Fibroblast of the conjunctiva (primary cell): ENCODE measurements at regions not wholly inside any gene's neighbourhood (a gene's known extent, or its start where the extent isn't known, plus 50 kb on each side); places are given as distances from the start of the nearest gene placed in this dataset.
"Not testable (repeated sequence)": the region's sequence is repeated elsewhere in the genome, so short reads cannot be mapped to it uniquely, and the experiment has no call there.

Experiments used
- DNase-seq: peaks from one replicate; pipeline ENCODE4 v3.0.0-alpha.2; 2010; ENCODE audit warnings: low read depth

DNA sequence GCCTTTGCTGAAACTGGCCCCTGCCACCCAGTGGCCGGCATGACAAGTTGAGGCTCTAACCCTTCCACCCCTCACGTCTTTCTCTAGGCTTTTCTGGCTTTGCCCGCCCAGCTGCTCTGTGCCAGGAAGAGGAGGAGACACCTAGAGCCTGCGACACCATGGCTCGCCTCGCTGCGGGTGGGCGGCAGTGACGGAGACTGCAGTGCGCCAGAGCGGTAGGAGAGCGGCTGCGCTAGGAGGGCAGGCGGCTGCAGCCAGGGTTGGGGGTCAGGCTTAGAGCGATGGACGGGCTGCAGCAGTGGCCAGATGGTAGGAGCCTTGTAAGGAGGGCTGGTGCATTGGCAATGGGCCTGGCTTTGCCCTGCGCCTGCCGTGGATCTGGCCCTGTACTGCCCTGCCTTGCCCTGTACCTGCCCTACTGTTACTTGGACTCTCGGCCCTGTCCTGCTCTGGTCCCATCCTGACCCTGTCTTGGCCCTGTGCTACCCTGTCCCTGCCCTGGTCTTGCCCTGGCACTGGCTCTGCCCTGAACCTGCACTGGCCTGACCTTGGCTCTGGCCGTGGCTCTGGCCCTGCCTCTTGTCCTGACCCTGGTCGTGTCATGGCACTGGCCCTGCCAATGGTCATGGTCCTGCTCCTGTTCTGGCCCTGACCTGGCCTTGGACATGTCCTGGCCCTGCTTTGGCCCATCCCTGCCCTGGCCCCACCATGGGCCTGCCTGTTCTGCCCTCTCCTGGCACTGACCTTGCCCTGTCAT is 330.7 kb upstream of the PLGLB1 start:
- DNase-seq: not testable (repeated sequence)

DNA sequence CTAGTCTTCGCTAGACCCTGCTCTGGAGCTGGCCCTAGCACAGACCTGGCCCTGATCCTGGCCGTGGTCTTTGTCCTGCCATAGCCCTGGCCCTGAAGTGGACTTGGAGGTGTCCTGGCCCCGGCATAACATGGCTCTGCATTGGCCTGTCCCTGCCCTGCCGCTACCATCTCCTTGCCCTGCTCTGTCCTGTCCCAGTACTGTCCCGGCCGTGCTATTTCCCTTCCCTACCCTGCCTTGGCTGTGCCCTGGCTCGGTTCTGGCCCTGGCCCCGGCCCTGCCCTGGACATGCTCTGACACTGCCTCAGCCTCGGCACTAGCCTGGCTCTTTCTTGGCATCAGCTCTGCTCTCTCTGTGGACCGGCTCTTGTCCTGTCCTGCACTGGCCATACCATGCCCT is 331.8 kb upstream of the PLGLB1 start:
- DNase-seq: not testable (repeated sequence)

DNA sequence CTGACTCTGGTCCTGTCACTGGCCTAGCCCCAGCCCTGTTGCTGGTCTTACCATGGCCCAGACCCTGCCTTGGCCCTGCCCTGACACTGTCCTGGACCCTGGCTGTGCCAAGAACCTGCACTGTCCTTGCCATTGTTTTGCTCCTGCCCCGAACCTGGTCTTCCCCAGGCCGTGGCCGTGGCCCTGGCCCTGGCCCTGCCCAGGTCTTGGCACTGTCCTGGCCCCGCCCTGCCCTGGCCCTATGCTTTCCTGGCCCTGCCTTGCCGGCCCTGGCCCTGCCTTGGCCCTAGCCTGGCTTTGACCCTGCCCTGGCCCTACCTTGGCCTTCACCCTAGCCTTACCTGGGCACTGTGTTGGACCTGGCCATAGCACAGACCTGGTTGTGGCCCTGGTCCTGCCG is 332.5 kb upstream of the PLGLB1 start:
- not testable (repeated sequence) for DNase-seq

DNA sequence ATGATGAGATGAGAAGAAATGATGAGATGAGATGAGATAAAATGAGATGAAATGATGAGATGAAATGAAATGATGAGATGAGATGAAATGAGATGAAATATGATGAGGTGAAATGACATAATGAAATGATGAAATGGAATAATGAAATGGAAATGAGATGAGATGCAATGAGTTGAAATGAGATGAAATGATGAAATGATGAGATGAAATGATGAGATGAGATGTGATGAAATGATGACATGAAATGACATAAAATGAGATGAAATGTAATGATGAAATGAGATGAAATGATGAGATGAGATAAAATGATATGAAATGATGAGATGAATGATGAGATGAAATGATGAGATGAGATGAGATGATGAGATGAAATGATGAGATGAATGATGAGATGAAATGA is 338.6 kb upstream of the PLGLB1 start:
- not testable (repeated sequence) for DNase-seq

DNA sequence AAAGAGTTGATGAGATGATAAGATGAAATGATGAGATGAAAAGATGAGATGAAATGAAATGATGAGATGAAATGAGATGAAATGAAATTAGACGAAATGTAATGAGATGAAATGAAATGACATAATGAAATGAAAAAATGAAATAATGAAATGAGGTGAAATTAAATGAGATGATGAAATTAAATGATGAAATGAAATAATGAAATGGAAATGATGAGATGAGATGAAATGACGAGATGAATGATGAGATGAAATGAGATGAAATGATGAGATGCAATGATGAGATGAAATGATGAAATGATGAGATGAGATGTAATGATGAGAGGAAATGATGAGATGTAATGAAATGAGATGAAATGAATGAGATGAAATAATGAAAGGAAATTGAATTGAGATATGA is 339.3 kb upstream of the PLGLB1 start:
- not testable (repeated sequence) for DNase-seq

DNA sequence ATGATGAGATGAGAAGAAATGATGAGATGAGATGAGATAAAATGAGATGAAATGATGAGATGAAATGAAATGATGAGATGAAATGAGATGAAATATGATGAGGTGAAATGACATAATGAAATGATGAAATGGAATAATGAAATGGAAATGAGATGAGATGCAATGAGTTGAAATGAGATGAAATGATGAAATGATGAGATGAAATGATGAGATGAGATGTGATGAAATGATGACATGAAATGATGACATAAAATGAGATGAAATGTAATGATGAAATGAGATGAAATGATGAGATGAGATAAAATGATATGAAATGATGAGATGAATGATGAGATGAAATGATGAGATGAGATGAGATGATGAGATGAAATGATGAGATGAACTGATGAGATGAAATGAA is 340.2 kb upstream of the PLGLB1 start:
- DNase-seq: not testable (repeated sequence)

DNA sequence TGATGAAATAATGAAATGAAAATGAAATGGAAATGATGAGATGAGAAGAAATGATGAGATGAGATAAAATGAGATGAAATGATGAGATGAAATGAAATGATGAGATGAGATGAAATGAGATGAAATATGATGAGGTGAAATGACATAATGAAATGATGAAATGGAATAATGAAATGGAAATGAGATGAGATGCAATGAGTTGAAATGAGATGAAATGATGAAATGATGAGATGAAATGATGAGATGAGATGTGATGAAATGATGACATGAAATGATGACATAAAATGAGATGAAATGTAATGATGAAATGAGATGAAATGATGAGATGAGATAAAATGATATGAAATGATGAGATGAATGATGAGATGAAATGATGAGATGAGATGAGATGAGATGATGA is 342.7 kb upstream of the PLGLB1 start:
- not testable (repeated sequence) for DNase-seq

DNA sequence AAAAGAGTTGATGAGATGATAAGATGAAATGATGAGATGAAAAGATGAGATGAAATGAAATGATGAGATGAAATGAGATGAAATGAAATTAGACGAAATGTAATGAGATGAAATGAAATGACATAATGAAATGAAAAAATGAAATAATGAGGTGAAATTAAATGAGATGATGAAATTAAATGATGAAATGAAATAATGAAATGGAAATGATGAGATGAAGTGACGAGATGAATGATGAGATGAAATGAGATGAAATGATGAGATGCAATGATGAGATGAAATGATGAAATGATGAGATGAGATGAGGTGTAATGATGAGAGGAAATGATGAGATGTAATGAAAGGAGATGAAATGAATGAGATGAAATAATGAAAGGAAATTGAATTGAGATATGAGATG is 343.4 kb upstream of the PLGLB1 start:
- not testable (repeated sequence) for DNase-seq

DNA sequence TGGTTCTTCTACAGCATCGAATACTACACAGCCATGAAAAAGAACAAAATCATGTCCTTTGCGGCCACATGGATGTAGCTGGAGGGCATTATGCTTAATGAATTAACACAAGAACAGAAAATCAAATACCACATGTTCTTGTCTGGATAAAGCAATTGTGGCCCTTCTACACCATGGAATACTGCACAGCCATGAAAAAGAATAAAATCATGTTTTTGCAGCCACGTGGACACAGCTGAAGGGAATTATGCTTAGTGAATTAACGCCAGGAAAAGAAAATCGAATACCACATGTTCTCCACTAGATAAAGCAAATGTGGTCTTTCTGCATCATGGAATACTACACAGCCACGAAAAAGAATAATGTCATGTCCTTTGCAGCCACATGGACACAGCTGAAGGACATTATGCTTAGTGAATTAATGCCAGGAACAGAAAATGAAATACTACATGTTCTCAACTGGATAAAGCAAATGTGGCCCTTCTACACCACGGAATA is 361.8 kb upstream of the PLGLB2 start:
- DNase-seq: not testable (repeated sequence)

DNA sequence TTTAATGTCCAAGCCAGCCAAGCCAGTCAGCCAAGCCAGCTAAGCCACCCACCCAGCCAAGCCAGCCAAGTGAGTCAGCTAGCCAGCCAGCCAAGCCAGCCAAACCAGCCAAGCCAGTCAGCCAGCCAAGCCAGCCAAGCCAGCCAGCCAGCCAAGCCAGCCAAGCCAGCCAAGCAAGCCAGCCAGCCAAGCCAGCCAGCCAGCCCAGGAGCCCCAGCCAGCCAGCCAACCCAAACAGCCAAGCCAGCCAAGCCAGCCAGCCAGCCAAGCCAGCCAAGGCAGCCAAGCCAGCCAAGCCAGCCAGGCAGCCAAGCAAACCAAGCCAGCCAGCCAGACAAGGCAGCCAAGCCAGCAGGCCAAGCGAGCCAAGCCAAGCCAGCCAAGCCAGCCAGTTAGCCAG is 352.1 kb upstream of the PLGLB2 start:
- DNase-seq: not testable (repeated sequence)

DNA sequence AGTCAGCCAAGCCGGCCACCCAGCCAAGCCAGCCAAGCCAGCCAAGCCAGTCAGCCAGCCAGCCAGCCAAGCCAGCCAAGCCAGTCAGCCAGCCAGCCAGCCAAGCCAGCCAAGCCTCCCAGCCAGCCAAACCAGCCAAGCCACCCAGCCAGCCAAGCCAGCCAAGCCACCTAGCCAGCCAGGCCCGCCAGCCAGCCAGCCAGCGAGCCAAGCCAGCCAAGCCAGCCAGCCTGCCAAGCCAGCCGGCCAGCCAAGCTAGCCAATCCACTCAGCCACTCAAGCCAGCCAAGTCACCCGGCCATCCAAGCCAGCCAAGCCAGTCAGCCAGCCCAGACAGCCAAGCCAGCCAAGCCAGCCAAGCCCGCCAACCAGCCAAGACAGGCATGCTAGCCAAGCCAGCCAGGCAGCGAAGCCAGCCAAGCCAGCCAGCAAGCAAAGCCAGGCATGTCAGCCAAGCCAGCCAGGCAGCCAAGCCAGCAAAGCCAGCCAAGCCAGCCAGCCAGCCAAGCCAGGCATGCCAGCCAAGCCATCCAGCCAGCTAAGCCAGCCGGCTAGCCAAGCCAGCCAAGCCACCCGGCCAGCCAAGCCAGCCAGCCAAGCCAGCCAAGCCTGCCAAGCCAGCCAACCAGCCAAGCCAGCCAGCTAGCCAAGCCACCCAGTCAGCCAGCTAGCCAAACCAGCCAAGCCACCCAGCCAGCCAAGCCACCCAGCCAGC is 351.2 kb upstream of the PLGLB2 start:
- DNase-seq: not testable (repeated sequence)

DNA sequence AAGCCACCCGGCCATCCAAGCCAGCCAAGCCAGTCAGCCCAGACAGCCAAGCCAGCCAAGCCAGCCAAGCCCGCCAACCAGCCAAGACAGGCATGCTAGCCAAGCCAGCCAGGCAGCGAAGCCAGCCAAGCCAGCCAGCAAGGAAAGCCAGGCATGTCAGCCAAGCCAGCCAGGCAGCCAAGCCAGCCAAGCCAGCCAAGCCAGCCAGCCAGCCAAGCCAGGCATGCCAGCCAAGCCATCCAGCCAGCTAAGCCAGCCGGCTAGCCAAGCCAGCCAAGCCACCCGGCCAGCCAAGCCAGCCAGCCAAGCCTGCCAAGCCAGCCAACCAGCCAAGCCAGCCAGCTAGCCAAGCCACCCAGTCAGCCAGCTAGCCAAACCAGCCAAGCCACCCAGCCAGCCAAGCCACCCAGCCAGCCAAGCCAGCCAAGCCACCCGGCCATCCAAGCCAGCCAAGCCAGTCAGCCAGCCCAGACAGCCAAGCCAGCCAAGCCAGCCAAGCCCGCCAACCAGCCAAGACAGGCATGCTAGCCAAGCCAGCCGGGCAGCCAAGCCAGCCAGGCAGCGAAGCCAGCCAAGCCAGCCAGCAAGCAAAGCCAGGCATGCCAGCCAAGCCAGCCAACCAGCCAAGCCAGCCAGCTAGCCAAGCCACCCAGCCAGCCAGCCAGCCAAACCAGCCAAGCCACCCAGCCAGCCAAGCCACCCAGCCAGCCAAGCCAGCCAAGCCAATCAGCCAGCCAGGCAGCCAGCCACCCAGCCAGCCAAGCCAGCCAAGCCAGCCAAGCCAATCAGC is 350.4 kb upstream of the PLGLB2 start:
- DNase-seq: not testable (repeated sequence)

DNA sequence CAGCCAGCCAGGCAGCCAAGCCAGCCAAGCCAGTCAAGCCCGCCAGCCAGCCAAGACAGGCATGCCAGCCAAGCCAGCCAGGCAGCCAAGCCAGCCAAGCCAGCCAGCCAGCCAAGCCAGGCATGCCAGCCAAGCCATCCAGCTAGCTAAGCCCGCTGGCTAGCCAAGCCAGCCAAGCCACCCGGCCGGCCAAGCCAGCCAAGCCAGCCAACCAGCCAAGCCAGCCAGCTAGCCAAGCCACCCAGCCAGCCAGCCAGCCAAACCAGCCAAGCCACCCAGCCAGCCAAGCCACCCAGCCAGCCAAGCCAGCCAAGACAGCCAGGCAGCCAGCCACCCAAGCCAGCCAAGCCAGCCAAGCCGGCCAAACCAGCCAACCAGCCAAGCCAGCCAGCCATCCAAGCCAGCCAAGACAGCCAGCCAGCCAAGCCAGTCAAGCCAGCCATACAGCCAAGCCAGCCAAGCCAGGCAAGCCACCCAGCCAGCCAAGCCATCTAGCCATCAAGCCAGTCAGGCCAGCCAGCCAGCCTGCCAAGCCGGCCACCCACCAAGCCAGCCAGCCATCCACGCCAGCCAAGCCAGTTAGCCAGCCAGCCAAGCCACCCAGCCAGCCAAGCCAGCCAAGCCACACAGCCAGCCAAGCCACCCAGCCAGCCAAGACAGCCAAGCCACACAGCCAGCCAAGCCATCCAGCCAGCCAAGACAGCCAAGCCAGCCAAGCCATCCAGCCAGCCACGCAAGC is 349.2 kb upstream of the PLGLB2 start:
- DNase-seq: not testable (repeated sequence)

DNA sequence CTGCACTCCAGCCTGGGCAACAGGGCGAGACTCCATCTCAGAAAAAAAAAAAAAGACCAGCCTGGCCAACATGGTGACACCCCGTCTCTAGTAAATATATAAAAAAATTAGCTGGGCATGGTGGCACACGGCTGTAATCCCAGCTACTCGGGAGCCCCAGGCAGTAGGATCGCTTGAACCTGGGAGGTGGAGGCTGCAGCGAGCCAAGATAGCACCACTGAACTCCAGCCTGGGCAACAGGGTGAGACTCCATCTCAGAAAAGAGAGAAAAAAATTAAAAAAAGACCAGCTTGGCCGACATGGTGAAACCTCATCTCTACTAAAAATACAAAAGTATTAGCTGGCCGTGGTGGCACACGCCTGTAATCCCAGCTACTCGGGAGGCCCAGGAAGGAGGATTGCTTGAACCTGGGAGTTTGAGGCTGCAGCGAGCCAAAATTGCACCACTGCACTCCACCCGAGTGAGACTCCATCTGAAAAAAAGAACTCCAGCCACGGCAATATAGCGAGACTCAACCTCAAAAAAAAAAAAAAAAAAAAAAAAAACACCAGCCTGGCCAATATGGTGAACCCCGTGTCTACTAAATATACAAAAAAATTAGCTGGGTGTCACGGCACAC is 346.1 kb upstream of the PLGLB2 start:
- no peak for DNase-seq

DNA sequence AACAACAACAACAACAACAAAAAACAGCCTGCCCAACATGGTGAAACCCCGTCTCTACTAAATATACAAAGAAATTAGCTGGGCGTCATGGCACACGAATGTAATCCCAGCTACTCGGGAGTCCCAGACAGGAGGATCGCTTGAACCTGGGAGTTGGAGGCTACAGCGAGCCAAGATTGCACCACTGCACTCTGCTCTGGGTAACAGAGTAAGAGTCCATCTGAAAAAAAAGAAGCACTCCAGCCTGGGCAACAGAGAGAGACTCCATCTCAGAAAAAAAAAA is 344.1 kb upstream of the PLGLB2 start:
- DNase-seq: no peak

DNA sequence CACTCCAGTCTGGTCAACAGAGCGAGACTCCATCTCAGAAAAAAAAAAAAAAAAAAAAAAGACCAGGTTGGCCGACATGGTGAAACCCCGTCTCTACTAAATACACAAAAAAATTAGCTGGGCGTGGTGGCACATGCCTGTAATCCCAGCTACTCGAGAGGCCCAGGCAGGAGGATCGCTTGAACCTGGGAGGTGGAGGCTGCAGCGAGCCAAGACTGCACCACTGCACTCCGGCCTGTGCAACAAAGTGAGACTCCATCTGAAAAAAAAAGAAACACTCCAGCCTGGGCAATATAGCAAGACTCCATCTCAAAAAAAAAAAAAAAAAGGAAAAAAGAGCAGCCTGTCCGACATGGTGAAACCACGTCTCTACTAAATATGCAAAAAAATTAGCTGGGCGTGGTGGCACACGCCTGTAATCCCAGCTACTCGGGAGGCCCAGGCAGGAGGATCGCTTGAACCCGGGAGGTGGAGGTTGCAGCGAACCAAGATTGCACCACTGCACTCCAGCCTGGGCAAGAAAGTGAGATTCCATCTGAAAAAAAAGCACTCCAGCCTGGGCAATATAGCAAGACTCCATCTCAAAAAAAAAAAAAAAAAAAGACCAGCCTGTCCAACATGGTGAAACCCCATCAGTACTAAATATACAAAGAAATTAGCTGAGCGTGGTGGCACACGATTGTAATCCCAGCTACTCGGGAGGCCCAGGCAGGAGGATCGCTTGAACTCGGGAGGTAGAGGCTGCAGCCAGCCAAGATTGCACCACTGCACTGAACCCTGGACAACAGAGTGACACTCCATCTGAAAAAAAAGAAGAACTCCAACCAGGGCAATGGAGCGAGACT is 343.3 kb upstream of the PLGLB2 start:
- not testable (repeated sequence) for DNase-seq

DNA sequence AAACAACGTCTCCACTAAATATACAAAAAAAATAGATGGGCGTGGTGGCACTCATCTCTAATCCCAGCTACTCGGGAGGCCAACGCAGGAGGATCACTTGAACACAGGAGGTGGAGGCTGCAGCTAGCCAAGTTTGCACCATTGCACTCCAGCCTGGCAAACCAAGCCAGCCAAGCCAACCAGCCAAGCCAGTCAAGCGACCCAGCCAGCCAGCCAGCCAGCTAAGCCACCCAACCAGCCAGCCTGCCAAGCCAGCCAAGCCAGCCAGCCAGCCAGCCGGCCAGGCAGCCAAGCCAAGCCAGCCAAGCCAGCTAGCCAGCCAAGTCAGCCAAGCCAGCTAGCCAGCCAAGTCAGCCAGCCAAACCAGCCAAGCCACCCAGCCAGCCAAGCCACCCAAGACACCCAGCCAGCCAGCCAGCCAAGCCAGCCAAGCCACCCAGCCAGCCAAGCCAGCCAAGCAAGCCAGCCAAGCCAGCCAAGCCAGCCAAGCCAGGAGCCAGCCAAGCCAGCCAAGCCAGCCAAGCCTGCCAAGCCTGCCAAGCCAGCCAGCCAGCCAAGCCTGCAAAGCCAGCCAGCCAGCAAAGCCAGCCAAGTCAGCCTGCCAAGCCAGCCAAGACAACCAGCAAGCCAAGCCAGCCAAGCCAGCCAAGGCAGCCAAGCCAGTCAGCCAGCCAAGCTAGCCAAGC is 342.2 kb upstream of the PLGLB2 start:
- not testable (repeated sequence) for DNase-seq

DNA sequence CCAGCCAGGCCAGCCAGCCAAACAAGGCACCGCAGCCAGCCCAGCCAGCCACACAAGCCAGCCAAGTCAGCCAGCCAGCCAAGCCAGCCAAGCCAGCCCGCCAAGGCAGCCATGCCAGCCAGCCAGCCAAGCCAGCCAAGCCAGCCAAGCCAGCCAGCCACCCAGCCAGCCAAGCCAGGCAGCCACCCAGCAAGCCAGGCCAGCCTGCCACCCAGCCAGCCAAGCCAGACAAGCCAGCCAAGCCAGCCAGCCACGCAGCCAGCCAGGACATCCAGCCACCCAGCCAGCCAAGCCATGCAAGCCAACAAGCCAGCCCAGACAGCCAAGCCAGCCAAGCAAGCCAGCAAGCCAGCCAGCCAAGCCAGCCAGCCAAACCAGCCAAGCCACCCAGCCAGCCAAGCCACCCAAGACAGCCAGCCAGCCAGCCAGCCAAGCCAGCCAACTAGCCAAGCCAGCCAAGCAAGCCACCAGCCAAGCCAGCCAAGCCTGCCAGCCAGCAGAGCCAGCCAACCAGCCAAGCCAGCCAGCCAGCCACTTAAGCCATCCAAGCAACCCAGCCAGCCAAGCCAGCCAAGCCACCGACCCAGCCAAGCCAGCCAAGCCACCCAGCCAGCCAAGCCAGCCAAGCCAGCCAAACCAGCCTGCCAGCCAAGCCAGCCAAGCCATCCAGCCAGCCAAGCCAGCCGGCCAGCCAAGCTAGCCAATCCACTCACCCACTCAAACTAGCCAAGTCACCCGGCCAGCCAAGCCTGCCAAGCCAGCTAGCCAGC is 341.3 kb upstream of the PLGLB2 start:
- not testable (repeated sequence) for DNase-seq

DNA sequence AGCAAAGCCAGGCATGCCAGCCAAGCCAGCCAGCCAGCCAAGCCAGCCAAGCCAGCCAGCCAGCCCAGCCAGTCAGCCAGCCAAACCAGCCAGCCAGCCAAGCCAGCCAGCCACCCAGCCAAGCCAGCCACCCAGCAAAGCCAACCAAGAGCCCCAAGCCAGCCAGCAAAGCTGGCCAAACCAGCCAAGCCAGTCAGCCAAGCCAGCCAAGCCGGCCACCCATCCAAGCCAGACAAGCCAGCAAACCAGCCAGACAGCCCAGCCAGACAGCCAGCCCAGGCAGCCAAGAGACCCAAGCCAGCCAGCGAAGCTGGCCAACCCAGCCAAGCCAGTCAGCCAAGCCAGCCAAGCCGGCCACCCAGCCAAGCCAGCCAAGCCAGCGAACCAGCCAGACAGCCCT is 338.3 kb upstream of the PLGLB2 start:
- not testable (repeated sequence) for DNase-seq
